Activated CD8-positive, alpha-beta memory T cell treated with anti-CD3 and anti-CD28 coated beads for 36 hours (primary cell): ENCODE measurements at regions not wholly inside any gene's neighbourhood (a gene's known extent, or its start where the extent isn't known, plus 50 kb on each side); places are given as distances from the start of the nearest gene placed in this dataset.

Experiments
- CTCF ChIA-PET: fragments of 350-600 bp; sonication (Branson Sonifier 250); formaldehyde crosslinking; loops from one replicate; lab custom pipeline; 2021; ENCODE audit warnings: antibody characterized with exemption; lab: Charles Lee
- POLR2A ChIA-PET: fragments of 350-600 bp; sonication (Branson Sonifier 250); formaldehyde crosslinking; loops from one replicate; lab custom pipeline; 2021; ENCODE audit warnings: antibody characterized with exemption; lab: Charles Lee

DNA sequence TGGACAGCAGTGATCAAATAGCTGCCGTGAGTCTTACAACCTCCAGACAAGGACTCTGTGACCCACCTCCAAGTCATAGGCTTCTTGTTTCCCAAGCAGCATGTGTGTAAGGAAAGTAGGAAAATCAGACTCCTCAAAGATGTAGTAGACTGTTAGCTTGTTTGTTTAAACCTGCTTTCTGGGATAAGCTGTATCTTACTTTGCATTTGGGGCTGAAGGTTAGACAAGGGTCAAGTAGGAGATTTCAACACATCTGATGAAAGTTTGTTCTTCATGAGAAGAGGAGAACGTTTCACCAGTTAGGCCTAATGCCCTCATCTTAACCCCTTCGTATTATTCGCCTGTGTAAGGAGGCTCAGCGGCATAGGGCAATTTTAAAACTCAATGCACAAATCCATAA, 756.4 kb upstream of the NR2F2 start:
- ChIA-PET POLR2A (no interaction called here), CTCF (no interaction called here)

DNA sequence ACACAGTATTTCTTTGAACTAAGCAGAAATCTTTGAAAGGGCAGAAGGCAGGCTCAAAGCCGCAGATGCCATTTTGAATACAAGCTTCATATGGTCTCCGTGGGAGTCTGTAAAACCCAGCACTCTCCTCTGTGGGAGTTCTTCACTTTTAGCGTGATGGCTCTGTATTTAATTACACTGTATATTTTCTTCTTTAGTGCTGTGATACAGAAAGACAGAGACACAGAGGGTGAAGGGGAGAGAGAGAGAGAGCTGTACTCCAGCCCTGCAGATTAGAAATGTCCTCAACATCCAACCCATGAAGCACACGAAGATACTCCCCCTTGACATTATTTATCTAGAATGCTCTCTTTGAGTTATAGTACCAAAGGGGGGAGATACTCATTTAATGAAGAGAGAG, 752.6 kb upstream of the NR2F2 start:
- ChIA-PET CTCF (no interaction called here), POLR2A (no interaction called here)

DNA sequence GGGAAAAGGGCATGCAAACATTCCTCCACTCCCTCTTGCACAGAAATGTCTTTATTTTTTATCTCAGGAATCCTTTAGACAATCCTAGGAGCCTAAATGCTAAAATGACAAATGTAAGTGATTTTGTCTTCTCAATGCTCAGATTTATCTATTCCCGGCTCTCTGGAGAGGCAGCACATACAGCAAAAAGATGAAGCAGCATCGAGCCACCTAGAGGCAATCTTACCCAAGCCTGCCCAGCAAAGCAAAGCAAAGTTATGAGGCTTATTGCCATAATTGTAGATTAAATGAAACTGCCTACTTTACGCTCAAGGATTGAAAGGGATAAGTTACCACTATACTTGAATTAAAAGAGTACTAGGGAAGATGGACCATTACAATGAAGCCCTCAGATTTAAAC, 750.4 kb upstream of the NR2F2 start:
- POLR2A ChIA-PET = no interaction called here
- CTCF ChIA-PET = no interaction called here

DNA sequence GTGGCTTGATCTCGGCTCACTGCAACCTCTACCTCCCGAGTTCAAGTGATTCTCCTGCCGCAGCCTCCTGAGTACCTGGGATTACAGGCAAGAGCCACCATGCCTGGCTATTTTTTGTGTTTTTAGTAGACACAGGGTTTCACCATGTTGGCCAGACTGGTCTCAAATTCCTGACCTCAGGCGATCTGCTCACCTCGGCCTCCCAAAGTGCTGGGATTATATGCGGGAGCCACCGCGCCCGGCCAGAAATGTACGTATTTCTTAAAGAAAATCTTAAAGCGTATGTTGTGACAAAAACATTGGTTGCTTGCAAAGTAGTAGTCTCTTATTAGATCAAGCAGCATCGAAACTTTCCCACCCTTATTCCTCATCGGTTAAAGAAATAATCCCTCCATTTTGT, 748.9 kb upstream of the NR2F2 start:
- CTCF ChIA-PET = no interaction called here
- POLR2A ChIA-PET = no interaction called here

DNA sequence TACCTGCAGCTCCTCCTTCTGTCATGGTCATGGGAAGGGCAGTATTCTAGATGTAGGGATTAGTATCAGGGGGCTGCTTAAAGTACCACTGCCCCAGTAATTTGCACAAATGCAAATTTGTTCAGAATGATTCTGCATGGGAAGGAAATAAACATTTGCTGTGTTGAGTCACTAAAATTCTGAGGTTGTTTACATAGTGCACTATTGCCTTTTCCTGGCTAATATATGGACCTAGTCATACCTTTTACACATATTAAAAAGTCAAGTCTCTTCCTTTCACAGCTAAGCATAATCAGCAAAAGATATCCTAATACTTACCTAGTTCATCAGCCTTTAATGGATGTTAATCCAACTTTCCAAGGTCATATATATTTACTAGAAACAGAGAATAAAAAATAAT, 746.4 kb upstream of the NR2F2 start:
- ChIA-PET CTCF (no interaction called here), POLR2A (no interaction called here)

DNA sequence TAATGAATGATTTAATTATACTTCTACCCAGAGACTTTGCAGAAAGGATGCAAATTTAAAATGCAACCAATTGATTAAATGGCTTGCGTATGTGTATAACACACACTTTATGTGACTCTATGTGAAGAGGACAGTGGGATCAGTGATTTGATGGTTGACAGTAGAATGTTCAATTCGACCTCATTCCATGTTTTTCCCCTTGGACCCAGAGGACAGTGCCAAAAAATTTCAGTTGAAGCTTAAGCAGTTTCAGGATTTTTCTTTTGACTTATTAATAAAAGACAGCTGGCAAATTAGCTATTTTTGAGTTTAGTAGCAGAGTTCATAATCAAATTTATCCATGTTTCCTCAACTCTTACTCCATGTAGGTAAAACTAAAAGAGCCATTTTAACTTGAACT, 742.4 kb upstream of the NR2F2 start:
- ChIA-PET POLR2A (no interaction called here), CTCF (no interaction called here)

DNA sequence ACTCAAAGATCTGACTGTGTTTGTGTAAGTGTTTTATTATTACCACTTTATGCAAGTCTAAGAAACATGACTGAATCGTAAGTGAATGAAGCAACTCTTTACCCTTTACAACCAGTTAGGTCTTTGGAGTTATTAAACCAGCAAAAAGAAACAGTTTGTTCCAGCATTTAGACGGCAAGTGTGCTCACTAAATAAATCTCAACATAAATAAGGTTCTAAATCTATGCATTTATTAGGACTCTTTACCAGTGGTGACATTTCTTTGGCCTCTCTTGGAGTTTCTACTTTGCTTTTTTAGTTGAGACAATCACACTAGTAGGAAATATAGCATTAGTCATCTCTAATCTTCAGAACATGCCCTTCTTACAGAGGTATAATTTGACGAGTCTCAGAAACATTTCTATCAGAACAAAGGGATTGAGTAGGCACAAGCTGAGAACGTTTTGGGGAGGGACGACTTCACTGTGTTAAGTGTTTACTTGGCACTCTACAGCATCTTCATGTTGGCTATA, 739.9 kb upstream of the NR2F2 start:
- CTCF ChIA-PET = no interaction called here
- POLR2A ChIA-PET = no interaction called here

DNA sequence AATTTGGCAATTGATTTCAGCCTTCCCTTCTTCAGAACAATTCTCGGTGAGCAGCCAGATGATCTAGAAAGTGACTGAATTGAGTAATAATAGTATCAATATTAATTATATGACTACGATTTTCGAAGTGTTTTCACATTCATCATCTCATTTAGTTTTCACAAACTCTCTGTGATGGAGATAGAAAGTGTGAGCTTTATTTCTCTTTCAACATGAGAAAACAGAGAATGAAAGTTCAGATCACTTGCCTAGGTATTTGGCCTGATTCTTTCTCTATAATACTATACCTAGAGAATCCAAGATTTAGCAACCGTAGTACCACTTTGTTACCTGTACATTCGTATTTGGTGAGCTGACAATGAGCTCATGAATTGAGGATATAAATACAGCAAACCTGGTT, 739.2 kb upstream of the NR2F2 start:
- POLR2A ChIA-PET = no interaction called here
- CTCF ChIA-PET = no interaction called here

DNA sequence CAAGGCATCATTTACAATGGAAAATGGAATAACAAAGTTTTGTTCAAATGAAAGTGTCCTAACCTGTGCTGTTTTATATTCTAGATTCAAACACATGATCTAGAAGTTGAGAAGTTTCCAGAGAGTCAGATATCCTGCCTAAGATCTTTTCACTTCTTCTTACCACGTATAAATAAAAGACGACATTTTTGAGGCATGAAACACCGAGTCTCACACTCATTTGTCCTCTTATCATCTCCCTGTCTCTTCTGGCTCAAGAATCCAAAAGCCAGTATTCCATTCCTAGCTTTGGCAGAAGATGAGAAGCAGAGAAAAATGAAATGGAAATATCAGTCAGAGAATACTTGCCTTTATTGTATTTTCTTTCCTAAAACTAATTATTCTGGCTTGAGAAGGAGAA, 738.6 kb upstream of the NR2F2 start:
- ChIA-PET CTCF (no interaction called here), POLR2A (no interaction called here)

DNA sequence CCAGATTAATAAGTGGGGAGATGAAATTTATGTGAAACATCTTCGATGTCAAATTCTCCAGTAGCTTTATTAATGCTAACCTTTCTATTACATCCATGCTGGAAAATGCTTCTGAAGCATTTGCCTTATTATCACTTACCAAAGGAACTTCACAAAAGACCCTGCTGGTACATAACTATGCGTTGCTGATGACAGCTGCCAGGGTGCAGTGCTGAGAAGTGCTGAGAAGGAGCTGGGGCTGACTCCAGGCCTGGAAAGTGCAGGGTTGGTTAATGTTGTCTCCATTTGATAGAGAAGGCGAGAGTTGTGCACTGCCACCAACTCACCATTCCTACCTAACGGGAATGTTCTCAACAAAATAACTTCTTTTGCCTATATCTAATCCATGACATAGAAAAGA, 736.0 kb upstream of the NR2F2 start:
- ChIA-PET CTCF (no interaction called here), POLR2A (no interaction called here)

DNA sequence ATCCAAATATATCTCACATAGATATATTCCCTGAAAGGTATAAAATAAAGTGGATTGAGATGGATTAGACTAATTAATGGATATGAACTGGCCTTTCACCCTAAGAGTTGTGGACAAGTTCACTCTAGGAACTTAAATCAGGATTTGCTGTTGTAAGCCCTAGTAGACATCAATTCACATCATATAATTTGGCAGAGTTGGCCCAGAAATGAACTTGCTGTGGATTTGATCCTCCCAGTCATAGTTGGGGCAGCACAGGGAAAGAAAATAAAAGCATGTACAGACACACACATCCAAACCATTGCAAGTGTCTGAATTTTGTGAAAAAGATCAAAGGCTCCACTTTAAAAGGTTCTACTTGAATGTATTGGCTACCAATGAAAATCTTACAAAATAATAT, 734.7 kb upstream of the NR2F2 start:
- ChIA-PET POLR2A (no interaction called here), CTCF (no interaction called here)

DNA sequence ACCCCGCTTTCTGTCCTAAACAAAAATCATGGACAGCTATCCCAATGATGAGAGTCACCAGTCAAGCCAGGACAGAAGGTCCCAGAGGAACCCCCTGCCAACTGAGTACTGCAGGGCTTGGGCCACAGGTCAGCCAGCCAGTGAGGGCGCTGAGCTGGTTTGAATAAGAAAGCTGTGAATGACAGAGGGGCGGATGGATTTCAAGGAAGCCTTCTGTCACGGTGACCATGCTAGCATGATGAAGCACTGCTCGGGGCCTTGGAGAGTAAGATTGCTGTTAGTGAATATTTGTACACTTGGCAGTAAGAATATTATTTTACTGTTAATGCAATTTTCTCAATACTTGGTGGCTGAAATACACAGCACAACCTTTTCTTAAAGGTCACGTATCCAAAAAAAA, 734.0 kb upstream of the NR2F2 start:
- POLR2A ChIA-PET = no interaction called here

DNA sequence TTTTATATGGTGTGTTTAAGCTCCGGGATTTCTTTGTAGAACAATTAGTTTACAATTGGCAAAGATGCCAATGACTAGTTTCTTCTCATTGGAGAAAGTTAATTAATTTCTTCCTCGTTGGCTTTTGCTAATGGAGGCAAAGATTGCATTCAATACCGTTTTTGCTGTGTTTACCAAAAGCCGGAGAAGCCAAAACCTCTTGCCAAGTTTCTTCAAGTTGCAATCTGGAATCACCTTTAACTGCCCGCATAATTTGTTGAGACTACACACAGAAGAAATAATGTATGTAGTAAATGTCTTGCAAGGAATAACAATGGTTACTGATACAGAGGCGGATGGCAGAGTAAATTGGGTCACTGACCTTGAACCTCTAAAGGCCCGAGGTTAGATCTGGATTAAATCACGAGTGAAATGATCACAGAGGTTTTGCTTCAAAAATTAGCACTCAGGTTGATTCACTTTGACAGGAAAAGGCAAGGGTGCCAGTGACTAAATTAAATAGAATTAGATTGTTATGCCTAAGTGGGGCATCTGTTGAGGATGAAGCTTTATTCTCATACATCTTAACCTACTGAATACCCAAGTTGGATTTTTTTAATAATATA, 732.1 kb upstream of the NR2F2 start:
- ChIA-PET CTCF (no interaction called here), POLR2A (no interaction called here)

More for the DNA sequence above, 734.0 kb upstream of the NR2F2 start:
- CTCF ChIA-PET = interaction anchor here (0.9 kb wide), 1 partner anchor 119 kb away, joined by 3 read pairs; no protein-coding TSS in a partner anchor

DNA sequence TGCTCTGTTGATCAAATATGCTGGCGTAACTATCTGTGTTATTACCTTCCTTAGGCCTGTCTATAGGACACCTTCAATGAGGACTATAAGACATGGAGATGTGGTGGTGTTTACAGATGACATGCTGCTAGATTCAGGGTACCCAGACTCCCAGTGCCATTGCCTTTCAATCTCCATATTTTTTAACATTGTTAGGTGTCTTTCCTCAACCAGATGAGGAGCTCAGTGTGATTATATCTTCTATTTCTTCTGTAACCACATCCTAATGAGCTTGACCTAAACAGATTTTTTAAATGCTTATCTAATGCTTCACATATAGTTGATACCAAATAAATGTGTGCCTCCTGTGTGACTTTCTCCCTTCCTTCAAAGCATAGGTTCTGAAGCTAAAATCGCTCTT, 730.1 kb upstream of the NR2F2 start:
- ChIA-PET POLR2A (no interaction called here), CTCF (no interaction called here)

DNA sequence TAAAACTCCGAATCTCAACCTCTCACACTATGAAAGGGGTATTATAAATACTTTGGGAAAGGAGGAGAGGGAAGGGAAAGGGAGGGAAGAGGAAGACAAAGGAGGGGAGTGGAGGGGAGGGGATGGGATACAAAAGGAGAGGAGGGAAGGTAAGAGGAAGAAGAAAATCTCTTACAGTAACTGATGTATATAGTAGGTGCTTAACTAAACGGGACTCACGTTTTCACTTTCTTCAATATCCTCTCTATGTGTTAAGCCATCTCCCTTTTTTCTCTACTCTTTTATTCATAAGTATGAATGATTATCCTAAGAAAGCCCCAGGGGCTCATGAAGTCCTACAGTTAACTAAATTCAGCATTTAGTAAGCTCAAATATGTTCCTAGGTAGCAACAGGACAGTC, 729.6 kb upstream of the NR2F2 start:
- CTCF ChIA-PET = no interaction called here
- POLR2A ChIA-PET = no interaction called here

DNA sequence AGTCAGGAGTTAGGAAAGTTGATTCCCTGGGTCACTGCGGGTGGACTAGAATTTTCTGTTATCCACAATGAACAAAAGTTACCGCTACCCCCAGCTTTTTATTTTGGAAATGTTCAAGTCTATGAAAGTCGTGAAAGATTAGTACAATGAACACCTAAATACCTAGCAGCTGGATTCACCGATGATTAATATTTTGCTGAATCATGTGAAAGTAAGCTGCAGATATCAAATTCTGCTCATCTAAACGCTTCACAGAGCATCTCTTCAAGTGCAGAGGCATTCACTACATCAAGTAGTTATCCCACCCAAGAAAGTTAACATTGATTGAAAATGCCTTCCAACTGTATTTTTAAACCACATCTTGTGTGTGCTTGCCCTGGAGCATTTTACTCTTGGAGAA, 729.0 kb upstream of the NR2F2 start:
- CTCF ChIA-PET = no interaction called here
- POLR2A ChIA-PET = no interaction called here

DNA sequence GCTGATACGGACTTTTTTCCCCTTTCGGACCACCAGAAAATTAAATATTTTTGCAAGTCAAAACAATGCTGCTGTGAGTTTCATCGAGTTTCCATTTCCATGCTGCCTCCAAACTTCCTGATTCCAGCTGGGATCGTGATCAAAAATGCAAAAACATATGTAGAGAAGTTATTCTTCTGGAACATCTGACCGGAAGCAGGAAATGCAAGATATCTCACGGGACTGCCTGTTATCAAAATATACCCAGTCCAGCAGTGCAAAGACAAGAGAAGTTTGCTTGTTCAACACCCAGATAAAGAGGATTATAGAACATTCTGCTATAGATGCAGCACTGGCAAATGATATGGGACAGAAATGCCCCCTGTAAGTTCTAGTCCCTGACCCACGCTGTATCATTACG, 726.7 kb upstream of the NR2F2 start:
- CTCF ChIA-PET = no interaction called here
- POLR2A ChIA-PET = no interaction called here

DNA sequence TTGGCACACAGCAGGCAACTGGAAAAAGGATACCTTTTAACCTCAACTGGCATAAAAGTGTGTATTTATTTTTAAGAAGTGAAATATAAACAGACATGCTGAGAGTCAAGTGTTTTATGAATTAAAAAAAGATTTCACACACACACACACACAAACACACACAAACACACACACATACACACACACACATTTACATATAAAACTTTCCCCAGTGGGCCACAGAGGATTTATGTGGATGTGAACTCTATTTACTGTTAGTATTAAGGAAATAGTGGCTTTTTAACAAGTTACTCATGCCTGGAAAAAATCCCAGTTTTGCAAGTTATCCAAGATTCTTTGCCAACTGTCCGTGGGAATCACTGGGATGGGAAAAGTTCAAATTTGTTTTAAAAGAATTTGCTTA, 725.9 kb upstream of the NR2F2 start:
- ChIA-PET POLR2A (no interaction called here), CTCF (no interaction called here)

DNA sequence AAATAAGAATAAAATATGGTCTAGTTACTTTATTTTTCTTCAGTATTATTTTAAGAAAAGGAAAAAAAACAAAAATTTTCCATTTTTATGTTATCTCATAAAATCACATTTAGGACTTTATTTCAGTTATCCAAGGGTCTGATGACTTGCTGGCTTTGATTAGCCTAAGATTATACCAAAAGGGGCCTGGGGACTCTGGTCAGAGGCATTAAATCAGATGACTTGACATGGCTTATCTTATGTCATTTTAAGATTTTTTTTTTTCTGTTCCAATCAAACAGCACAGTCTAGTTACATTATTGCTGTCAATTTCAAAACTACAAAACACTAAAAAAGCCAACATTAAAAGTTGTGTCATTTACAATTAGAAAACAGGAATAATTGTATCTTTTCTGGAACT, 725.4 kb upstream of the NR2F2 start:
- CTCF ChIA-PET = no interaction called here
- POLR2A ChIA-PET = no interaction called here

DNA sequence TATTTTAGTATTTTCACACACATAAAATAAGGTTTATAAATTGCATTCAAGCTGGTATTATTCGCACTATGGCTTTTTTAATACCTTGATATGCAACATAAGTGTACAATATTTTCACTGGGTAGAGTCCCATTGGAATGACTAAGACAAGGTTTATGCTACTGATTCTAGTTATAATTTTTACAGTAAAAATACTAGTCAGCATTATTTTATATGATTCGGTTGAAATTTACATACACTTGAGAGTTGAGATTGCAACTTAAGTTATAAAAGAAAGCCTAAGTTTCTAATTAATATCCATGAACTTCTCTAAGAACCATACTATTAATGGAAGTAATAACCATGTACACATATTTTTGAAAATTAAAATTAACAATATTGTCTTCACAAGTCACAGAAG, 723.9 kb upstream of the NR2F2 start:
- CTCF ChIA-PET = no interaction called here

DNA sequence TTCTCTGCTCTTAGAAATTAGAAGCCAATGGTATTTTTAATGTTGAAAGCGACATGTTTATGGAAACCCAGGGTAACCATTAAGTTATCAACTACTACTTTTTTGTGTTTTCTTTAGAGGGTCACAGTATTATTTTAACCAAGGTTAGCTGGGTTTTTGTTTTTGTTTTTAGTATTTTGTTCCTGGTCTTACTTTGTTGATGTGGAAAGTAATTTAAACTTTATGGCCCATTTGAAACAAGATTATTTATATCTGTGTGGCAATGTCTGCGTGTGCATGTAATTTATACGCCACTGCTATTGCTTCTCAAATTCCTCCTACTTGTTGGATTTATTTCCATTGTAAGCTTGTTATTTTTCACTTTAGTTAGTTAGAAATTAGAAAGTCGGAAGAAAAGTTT, 722.1 kb upstream of the NR2F2 start:
- POLR2A ChIA-PET = no interaction called here
- CTCF ChIA-PET = interaction anchor here (0.6 kb wide), 1 partner anchor 96 kb away, joined by 3 read pairs; no protein-coding TSS in a partner anchor

More for the DNA sequence above, 723.9 kb upstream of the NR2F2 start:
- POLR2A ChIA-PET = no interaction called here

DNA sequence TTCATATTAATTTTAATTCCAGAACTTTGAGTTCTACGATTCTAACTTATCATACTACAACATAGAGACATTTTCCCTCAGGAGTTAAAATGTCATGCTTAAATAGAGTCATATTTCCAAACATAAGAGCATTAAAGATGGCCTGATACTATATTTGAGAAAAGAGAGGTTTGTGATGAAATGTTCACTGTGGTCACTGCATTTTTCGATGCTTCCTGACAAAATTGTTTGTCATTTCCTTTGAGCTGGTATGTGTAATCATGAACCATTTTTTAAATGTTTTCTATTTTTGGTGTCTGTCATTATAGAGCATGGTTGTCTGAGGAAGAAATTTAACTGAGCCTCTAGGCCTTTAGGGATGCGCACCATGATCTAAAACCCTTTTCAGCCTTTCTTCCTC, 721.4 kb upstream of the NR2F2 start:
- CTCF ChIA-PET = no interaction called here
- POLR2A ChIA-PET = no interaction called here
